HG03354 (cell line): ENCODE measurements at regions not wholly inside any gene's neighbourhood (a gene's known extent, or its start where the extent isn't known, plus 50 kb on each side); places are given as distances from the start of the nearest gene placed in this dataset.

Experiments used
- ATAC-seq: cut with Tn5 transposase; IDR thresholded peaks from one replicate; pipeline ENCODE4 v1.9.1; 2021; ENCODE audit warnings: mild to moderate bottlenecking; ENCODE audit not compliant: unreplicated experiment, poor library complexity, severe bottlenecking

- ATAC-seq = no peak
These were observed 144.8 kb downstream of the ETS2 start for GRCh38 chr21:38950435-38951094.

- ATAC-seq = no peak
These were observed 143.3 kb downstream of the ETS2 start for GRCh38 chr21:38949070-38949380.

GRCh38 chr21:38948377-38949069, 142.8 kb downstream of the ETS2 start:
- ATAC-seq = no peak

- no peak for ATAC-seq
These were observed 140.0 kb downstream of the ETS2 start for GRCh38 chr21:38945545-38946245.

GRCh38 chr21:38944903-38945302, 139.2 kb downstream of the ETS2 start:
- no peak for ATAC-seq

- no peak for ATAC-seq
These were observed 138.7 kb downstream of the ETS2 start for GRCh38 chr21:38944402-38944801.

- ATAC-seq = no peak
These were observed 137.1 kb downstream of the ETS2 start for GRCh38 chr21:38942748-38943211.

- ATAC-seq = no peak
These were observed 133.0 kb downstream of the ETS2 start for GRCh38 chr21:38938769-38939168.

GRCh38 chr21:38938343-38938742, 132.6 kb downstream of the ETS2 start:
- ATAC-seq = no peak

GRCh38 chr21:38937844-38938243, 132.1 kb downstream of the ETS2 start:
- ATAC-seq = no peak

- no peak for ATAC-seq
These were observed 131.6 kb downstream of the ETS2 start for GRCh38 chr21:38937286-38937790.

- no peak for ATAC-seq
These were observed 130.5 kb downstream of the ETS2 start for GRCh38 chr21:38936240-38936639.

- no peak for ATAC-seq
These were observed 128.0 kb downstream of the ETS2 start for GRCh38 chr21:38933731-38934130.

GRCh38 chr21:38931291-38931690, 125.6 kb downstream of the ETS2 start:
- ATAC-seq = no peak

GRCh38 chr21:38930853-38931252, 125.1 kb downstream of the ETS2 start:
- no peak for ATAC-seq

- no peak for ATAC-seq
These were observed 124.3 kb downstream of the ETS2 start for GRCh38 chr21:38930066-38930465.

GRCh38 chr21:38929652-38930051, 123.9 kb downstream of the ETS2 start:
- no peak for ATAC-seq

- no peak for ATAC-seq
These were observed 123.4 kb downstream of the ETS2 start for GRCh38 chr21:38929142-38929541.

GRCh38 chr21:38927776-38928175, 122.0 kb downstream of the ETS2 start:
- no peak for ATAC-seq

- ATAC-seq = no peak
These were observed 120.2 kb downstream of the ETS2 start for GRCh38 chr21:38925923-38926322.

- no peak for ATAC-seq
These were observed 119.7 kb downstream of the ETS2 start for GRCh38 chr21:38925478-38925877.
